HL-60 (cell line): ENCODE measurements at regions not wholly inside any gene's neighbourhood (a gene's known extent, or its start where the extent isn't known, plus 50 kb on each side); places are given as distances from the start of the nearest gene placed in this dataset.

Experiments used
- CTCF ChIP-seq: IDR thresholded peaks from one replicate; pipeline ENCODE4 v1.5.1; 2011; ENCODE audit warnings: low read length, control low read depth, inconsistent platforms; ENCODE audit not compliant: insufficient read depth
- GABPA ChIP-seq: IDR thresholded peaks from 2 replicates; pipeline ENCODE4 v1.6.1; 2012; ENCODE audit warnings: low read depth
- POLR2AphosphoS5 ChIP-seq: IDR thresholded peaks from 2 replicates; pipeline ENCODE4 v1.6.1; 2012; ENCODE audit warnings: low read depth
- TF ChIP-seq, protein P1 (sequence below): IDR thresholded peaks from 2 replicates; pipeline ENCODE4 v1.6.1; 2012; ENCODE audit warnings: low read depth; ENCODE audit not compliant: insufficient replicate concordance

DNA sequence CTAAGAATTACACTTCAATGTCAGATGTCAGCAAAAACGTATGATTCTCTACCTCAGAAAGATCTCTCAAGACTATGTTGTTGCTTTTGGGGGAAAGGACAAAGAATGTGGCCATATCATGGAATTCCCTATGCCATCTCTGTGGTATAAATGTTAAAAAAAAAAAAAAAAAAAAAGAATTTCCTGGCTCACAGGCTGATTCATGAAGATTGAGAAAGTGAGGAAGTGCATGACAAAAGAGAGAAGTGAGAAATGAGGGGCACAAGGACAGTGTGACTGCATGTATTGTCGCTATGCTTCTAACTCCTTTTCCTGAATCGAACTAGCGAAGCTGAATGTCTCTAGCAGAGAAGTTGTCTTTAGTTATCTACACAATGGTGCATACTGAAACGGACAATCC is 80.6 kb upstream of the CARD18 start:
- no peak for TF ChIP-seq GABPA
- no peak for TF ChIP-seq CTCF
- TF ChIP-seq POLR2AphosphoS5: no peak
- TF ChIP-seq, protein P1, sequence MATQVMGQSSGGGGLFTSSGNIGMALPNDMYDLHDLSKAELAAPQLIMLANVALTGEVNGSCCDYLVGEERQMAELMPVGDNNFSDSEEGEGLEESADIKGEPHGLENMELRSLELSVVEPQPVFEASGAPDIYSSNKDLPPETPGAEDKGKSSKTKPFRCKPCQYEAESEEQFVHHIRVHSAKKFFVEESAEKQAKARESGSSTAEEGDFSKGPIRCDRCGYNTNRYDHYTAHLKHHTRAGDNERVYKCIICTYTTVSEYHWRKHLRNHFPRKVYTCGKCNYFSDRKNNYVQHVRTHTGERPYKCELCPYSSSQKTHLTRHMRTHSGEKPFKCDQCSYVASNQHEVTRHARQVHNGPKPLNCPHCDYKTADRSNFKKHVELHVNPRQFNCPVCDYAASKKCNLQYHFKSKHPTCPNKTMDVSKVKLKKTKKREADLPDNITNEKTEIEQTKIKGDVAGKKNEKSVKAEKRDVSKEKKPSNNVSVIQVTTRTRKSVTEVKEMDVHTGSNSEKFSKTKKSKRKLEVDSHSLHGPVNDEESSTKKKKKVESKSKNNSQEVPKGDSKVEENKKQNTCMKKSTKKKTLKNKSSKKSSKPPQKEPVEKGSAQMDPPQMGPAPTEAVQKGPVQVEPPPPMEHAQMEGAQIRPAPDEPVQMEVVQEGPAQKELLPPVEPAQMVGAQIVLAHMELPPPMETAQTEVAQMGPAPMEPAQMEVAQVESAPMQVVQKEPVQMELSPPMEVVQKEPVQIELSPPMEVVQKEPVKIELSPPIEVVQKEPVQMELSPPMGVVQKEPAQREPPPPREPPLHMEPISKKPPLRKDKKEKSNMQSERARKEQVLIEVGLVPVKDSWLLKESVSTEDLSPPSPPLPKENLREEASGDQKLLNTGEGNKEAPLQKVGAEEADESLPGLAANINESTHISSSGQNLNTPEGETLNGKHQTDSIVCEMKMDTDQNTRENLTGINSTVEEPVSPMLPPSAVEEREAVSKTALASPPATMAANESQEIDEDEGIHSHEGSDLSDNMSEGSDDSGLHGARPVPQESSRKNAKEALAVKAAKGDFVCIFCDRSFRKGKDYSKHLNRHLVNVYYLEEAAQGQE: no peak
